Transverse colon (tissue), 3 donors: ENCODE measurements at regions not wholly inside any gene's neighbourhood (a gene's known extent, or its start where the extent isn't known, plus 50 kb on each side); places are given as distances from the start of the nearest gene placed in this dataset.

Experiments used
- POLR2A ChIP-seq: fragments of 450-650 bp; IDR thresholded peaks from one replicate; pipeline ENCODE4 v1.6.1; 2016; ENCODE audit warnings: antibody characterized with exemption, mild to moderate bottlenecking, moderate library complexity
- TF ChIP-seq, protein P1 (sequence below), 5 experiments: fragments of 200-600 bp in 3 of 5; fragments of 450-650 bp in 2 of 5; sonication (generic) in 3 of 5; IDR thresholded peaks; 1 replicate in 2 of 5; 2 replicates in 3 of 5; pipeline ENCODE4 v1.5.1; 2016 to 2017; ENCODE audit warnings: antibody characterized with exemption in 5 of 5, inconsistent platforms in 3 of 5, mild to moderate bottlenecking in 2 of 5, moderate library complexity in 1 of 5

GRCh38 chr2:217645896-217646295 lies 356.9 kb downstream of the TNS1 start:
- no peak for TF ChIP-seq POLR2A
- TF ChIP-seq, protein P1, sequence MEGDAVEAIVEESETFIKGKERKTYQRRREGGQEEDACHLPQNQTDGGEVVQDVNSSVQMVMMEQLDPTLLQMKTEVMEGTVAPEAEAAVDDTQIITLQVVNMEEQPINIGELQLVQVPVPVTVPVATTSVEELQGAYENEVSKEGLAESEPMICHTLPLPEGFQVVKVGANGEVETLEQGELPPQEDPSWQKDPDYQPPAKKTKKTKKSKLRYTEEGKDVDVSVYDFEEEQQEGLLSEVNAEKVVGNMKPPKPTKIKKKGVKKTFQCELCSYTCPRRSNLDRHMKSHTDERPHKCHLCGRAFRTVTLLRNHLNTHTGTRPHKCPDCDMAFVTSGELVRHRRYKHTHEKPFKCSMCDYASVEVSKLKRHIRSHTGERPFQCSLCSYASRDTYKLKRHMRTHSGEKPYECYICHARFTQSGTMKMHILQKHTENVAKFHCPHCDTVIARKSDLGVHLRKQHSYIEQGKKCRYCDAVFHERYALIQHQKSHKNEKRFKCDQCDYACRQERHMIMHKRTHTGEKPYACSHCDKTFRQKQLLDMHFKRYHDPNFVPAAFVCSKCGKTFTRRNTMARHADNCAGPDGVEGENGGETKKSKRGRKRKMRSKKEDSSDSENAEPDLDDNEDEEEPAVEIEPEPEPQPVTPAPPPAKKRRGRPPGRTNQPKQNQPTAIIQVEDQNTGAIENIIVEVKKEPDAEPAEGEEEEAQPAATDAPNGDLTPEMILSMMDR (IDR thresholded peaks at IDR 0.05), result no peak
